ENCODE measurements at regions not wholly inside any gene's neighbourhood (a gene's known extent, or its start where the extent isn't known, plus 50 kb on each side); places are given as distances from the start of the nearest gene placed in this dataset.

- TF ChIP-seq, protein P1, sequence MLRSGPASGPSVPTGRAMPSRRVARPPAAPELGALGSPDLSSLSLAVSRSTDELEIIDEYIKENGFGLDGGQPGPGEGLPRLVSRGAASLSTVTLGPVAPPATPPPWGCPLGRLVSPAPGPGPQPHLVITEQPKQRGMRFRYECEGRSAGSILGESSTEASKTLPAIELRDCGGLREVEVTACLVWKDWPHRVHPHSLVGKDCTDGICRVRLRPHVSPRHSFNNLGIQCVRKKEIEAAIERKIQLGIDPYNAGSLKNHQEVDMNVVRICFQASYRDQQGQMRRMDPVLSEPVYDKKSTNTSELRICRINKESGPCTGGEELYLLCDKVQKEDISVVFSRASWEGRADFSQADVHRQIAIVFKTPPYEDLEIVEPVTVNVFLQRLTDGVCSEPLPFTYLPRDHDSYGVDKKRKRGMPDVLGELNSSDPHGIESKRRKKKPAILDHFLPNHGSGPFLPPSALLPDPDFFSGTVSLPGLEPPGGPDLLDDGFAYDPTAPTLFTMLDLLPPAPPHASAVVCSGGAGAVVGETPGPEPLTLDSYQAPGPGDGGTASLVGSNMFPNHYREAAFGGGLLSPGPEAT (IDR thresholded peaks at IDR 0.05; ENCODE audit: low read depth), result no peak
- no peak for TF ChIP-seq IKZF1 (conservative IDR thresholded peaks at IDR 0.05)
- no peak for TF ChIP-seq GATAD2B (conservative IDR thresholded peaks at IDR 0.05; ENCODE audit: low read depth)
- no peak for TF ChIP-seq MEF2B (IDR thresholded peaks at IDR 0.05; ENCODE audit: partially characterized antibody, poor library complexity, severe bottlenecking)
- TF ChIP-seq SMARCA5 (IDR thresholded peaks at IDR 0.05), result no peak
- TF ChIP-seq PML (IDR thresholded peaks at IDR 0.05; ENCODE audit: low read length), result no peak
- no peak for TF ChIP-seq EGR1 (IDR thresholded peaks at IDR 0.05; ENCODE audit: borderline replicate concordance in 1 of 2, low read depth in 2 of 2, low read length in 2 of 2)
- TF ChIP-seq BMI1 (IDR thresholded peaks at IDR 0.05; ENCODE audit: borderline replicate concordance), result no peak
Observed at GRCh38 chr12:66049538-66050282, 80.8 kb downstream of the LLPH start (continued).

GRCh38 chr12:66048835-66049537 lies 81.6 kb downstream of the LLPH start:
- BruUV-seq (replicated peaks), result no TSS peak
- intact Hi-C loops (cut with micrococcal nuclease; ENCODE audit: unreplicated experiment), result no loop called here
- DNase-seq (ENCODE audit: low read depth, low spot score) (no peak), FAIRE-seq (no peak), ATAC-seq (no peak)
- in situ Hi-C loops (cut with MboI), result no loop called here
- WGBS (ENCODE audit: insufficient coverage, insufficient replicate concordance, low lambda C conversion rate, missing lambda C conversion rate), result 77% methylated on average over 9 of the region's 9 CpGs
- peak; percentile 73; the same call in 1 of the 2 replicates for TF ChIP-seq MLLT1 (IDR thresholded peaks at IDR 0.05)
- TF ChIP-seq, protein P2, sequence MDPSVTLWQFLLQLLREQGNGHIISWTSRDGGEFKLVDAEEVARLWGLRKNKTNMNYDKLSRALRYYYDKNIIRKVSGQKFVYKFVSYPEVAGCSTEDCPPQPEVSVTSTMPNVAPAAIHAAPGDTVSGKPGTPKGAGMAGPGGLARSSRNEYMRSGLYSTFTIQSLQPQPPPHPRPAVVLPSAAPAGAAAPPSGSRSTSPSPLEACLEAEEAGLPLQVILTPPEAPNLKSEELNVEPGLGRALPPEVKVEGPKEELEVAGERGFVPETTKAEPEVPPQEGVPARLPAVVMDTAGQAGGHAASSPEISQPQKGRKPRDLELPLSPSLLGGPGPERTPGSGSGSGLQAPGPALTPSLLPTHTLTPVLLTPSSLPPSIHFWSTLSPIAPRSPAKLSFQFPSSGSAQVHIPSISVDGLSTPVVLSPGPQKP (IDR thresholded peaks at IDR 0.05; ENCODE audit: low read depth, low read length), result no peak
- no peaks in the 10 kb centered on the region for H3K27me3 ChIP-seq (replicated peaks in 1 of 2; ENCODE audit: control insufficient read depth in 2 of 2, insufficient read depth in 2 of 2, low read length in 1 of 2)
- H3K9ac ChIP-seq (ENCODE audit: control insufficient read depth, insufficient read depth, low read length), result peak overlapping the region; percentile 46
- no peaks in the 10 kb centered on the region; the same call in none of the 3 replicates for H3K9me3 ChIP-seq (replicated peaks; ENCODE audit: control insufficient read depth, insufficient read depth, low read length)
- peak overlapping the region; percentile 92 for H3K27ac ChIP-seq (ENCODE audit: control insufficient read depth, insufficient read depth)
- no peaks in the 10 kb centered on the region; a peak in 1 of 4 replicates for H3K36me3 ChIP-seq (ENCODE audit: control insufficient read depth in 2 of 2, insufficient read depth in 2 of 2, low read length in 1 of 2)
- CTCF ChIA-PET, result interaction anchor here (1.4 to 1.8 kb wide), 2 partner anchors 15 to 123 kb away, joined by 3 to 6 read pairs; no protein-coding TSS in a partner anchor
- H3K79me2 ChIP-seq (ENCODE audit: control insufficient read depth, insufficient read depth, low read length), result no peaks in the 10 kb centered on the region
- peak overlapping the region; percentile 43 for H2AFZ ChIP-seq (ENCODE audit: control insufficient read depth, low read depth, low read length)
- H3K4me1 ChIP-seq (ENCODE audit: control insufficient read depth, insufficient read depth, low read length), result peaks cover 39% of the 10 kb centered on the region
- no peak overlapping the region for H3K4me2 ChIP-seq (ENCODE audit: control insufficient read depth, insufficient read depth)
- POLR2A ChIA-PET, result interaction anchor here (0.6 to 1.8 kb wide), 11 partner anchors 8 to 1401 kb away, joined by 3 to 11 read pairs (median 4); no protein-coding TSS in a partner anchor
- SMC1A ChIA-PET (ENCODE audit: uncharacterized antibody, unreplicated experiment), result interaction anchor here (0.9 to 3.3 kb wide), 8 partner anchors 8 to 1166 kb away, joined by 3 to 25 read pairs (median 5); no protein-coding TSS in a partner anchor
- RAD21 ChIA-PET (ENCODE audit: unreplicated experiment), result interaction anchor here (0.6 to 2.5 kb wide), 7 partner anchors 14 to 251 kb away, joined by 3 to 10 read pairs (median 5); no protein-coding TSS in a partner anchor
- H3K4me3 ChIP-seq, result peak overlapping the region; percentile 11; the same call in 1 of the 2 replicates
- no peaks in the 10 kb centered on the region for H4K20me1 ChIP-seq (ENCODE audit: control insufficient read depth, insufficient read depth)
